ENCODE measurements at regions not wholly inside any gene's neighbourhood (a gene's known extent, or its start where the extent isn't known, plus 50 kb on each side); places are given as distances from the start of the nearest gene placed in this dataset.

- TF ChIP-seq CBX3 (IDR thresholded peaks at IDR 0.05; ENCODE audit: borderline replicate concordance, low read depth) (no peak), E2F8 (IDR thresholded peaks at IDR 0.05; ENCODE audit: low read depth, partially characterized antibody) (no peak), NRF1 (conservative IDR thresholded peaks at IDR 0.05; ENCODE audit: low read depth, low read length) (no peak), CREM (IDR thresholded peaks at IDR 0.05; ENCODE audit: low read depth) (no peak), TCF3 (IDR thresholded peaks at IDR 0.05; ENCODE audit: borderline replicate concordance, insufficient read depth, low read depth, low read length) (no peak), ZNF24 (IDR thresholded peaks at IDR 0.05) (no peak), BHLHE40 (IDR thresholded peaks at IDR 0.05; ENCODE audit: borderline replicate concordance in 1 of 2, low read depth in 2 of 2, low read length in 1 of 2) (no peak), ATF7 (IDR thresholded peaks at IDR 0.05; ENCODE audit: low read depth) (no peak), ZNF207 (IDR thresholded peaks at IDR 0.05; ENCODE audit: borderline replicate concordance) (no peak), EZH2 (IDR thresholded peaks at IDR 0.05; ENCODE audit: borderline replicate concordance, control insufficient read depth, low read depth, low read length) (no peak), NR2C2 (IDR thresholded peaks at IDR 0.05; ENCODE audit: borderline replicate concordance, control insufficient read depth, insufficient read length, low read depth) (no peak), TCF7 (IDR thresholded peaks at IDR 0.05; ENCODE audit: borderline replicate concordance) (peak; percentile 72), ZNF622 (IDR thresholded peaks at IDR 0.05) (no peak), ESRRA (IDR thresholded peaks at IDR 0.05; ENCODE audit: low read length) (no peak), HDAC6 (IDR thresholded peaks at IDR 0.05; ENCODE audit: unreplicated experiment) (no peak), FOXM1 (IDR thresholded peaks at IDR 0.05; ENCODE audit: low read depth, low read length) (no peak), SPI1 (IDR thresholded peaks at IDR 0.05; ENCODE audit: borderline replicate concordance, insufficient read depth, low read depth, low read length) (peak; percentile 77), ELK1 (IDR thresholded peaks at IDR 0.05; ENCODE audit: low read depth, low read length) (no peak), NFIC (IDR thresholded peaks at IDR 0.05; ENCODE audit: low read depth, low read length) (peak; percentile 55; the same call in 1 of the 2 replicates), PKNOX1 (IDR thresholded peaks at IDR 0.05) (no peak), SREBF1 (IDR thresholded peaks at IDR 0.05; ENCODE audit: low read length) (no peak), ZNF687 (IDR thresholded peaks at IDR 0.05) (no peak), EP300 (IDR thresholded peaks at IDR 0.05; ENCODE audit: borderline replicate concordance in 1 of 2, control insufficient read depth in 1 of 2, low read depth in 2 of 2, low read length in 2 of 2) (0 out of 4 replicates have a peak, but pooled peaks of 1 of the 2 experiments have one; percentile 14)
Measured at GRCh38 chr7:17058568-17058967, 176.8 kb upstream of the AGR3 start (continued).
